Dermis blood vessel endothelial cell (primary cell): ENCODE measurements at regions not wholly inside any gene's neighbourhood (a gene's known extent, or its start where the extent isn't known, plus 50 kb on each side); places are given as distances from the start of the nearest gene placed in this dataset.

Source experiments
- DNase-seq: peaks from one replicate; pipeline ENCODE4 v3.0.0; 2010

DNA sequence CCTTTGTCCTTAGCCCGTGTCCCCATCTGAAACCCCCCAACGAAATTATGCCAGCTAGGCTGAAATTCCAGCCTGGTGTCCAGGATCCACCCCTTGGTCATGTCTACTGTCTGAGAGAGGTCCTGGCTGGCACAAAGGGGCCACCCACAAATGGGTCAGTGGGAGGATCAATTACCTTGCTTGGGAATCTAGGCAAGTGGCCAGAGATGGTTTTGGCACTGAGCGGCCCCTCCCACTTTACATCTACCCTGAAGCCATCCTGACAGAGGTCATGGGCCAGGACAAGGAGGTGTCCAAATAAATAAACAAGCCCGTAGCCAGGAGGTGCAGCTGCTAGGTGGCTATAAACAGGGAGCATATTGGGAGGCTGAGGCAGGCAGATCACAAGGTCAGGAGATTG is 311.5 kb downstream of the MN1 start:
- no peak for DNase-seq

DNA sequence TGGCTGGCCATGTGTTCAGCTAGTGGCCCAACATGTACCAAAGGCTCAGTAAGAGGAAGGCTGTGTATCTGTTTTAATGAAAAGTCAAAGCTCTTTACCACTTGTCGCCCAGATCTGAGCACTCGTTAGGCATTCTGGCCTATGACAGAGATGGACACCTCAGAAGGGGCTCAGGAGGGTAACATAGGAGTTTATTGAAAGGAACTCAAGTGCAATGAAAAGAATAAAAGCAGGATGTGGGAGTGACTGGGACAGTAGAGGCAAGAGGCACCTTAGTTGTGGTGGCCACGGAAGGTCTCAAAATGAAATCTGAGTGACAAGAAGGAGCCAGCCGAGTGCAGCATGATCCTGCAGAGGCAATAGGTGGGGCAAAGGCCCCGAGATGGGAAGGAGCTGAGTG is 309.7 kb downstream of the MN1 start:
- no peak for DNase-seq

GRCh38 chr22:27492566-27493201 is 308.9 kb downstream of the MN1 start:
- no peak for DNase-seq

- DNase-seq, result no peak
Measured at GRCh38 chr22:27493796-27494195, 307.8 kb downstream of the MN1 start.

GRCh38 chr22:27494785-27495184 is 306.8 kb downstream of the MN1 start:
- DNase-seq, result no peak

- no peak for DNase-seq
Measured at GRCh38 chr22:27495325-27495724, 306.2 kb downstream of the MN1 start.

- peak; percentile 56 for DNase-seq
Measured at GRCh38 chr22:27499121-27499520, 302.4 kb downstream of the MN1 start.

DNA sequence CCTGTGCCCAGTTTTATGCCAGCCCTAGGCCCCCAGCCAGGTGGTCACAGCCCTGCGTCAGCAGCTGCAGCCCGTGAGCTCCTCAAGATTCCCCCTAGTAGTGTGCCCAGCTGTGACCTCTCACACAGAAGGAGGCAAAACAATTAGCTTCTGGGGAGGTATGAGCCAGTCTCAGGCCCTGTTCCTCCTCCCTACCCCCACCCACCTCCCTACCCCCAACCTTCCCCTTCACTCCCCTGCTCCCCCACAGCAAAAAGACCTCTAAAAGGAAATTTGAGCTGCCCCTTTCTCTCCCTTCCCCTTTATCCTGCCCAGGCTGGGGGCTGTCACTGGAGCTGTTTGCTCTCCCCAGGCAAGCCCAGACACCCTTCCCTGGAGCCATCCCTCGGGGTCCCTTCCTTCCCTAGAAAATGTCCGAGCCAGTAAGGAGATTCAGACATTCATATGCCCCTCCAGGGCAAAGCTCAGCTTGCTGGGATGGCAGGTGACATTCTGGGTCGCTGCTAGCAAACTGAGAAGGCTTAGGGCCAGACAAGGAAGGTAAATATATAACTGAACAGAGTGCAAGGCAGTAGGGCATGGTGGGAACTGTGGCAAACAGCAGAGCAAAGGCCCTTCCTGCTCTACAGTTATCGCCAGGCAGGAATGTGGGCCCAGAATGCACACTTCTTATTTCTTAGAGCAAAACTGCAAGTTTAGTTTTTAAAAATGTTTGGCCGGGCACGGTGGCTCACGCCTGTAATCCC is 300.2 kb downstream of the MN1 start:
- DNase-seq, result no peak

GRCh38 chr22:27502327-27502726 is 299.2 kb downstream of the MN1 start:
- DNase-seq, result no peak

GRCh38 chr22:27504360-27505253 is 296.9 kb downstream of the MN1 start:
- DNase-seq, result no peak

GRCh38 chr22:27507111-27507611 is 294.4 kb downstream of the MN1 start:
- DNase-seq, result peak; percentile 95

- no peak for DNase-seq
Measured at GRCh38 chr22:27507935-27508526, 293.5 kb downstream of the MN1 start.

GRCh38 chr22:27509132-27509920 is 292.2 kb downstream of the MN1 start:
- no peak for DNase-seq

DNA sequence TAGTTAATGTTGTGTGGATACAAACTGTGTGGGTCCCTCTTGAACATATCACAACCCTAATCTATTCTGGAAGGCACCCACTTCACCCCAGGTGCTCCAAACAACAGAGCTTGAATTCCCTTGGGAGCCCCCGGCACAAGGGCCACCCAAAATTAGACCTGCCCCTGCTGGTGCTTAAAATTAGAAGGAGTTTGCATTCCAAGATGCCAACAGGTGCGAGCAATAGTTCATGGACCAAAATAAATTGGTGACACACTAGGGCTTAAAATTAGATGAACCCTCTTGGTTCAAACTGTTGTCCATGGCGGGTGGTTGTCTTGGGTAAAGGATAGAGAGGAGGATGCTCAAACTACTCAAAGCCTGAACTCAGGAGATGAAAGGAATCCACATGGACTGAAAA is 291.5 kb downstream of the MN1 start:
- no peak for DNase-seq

DNA sequence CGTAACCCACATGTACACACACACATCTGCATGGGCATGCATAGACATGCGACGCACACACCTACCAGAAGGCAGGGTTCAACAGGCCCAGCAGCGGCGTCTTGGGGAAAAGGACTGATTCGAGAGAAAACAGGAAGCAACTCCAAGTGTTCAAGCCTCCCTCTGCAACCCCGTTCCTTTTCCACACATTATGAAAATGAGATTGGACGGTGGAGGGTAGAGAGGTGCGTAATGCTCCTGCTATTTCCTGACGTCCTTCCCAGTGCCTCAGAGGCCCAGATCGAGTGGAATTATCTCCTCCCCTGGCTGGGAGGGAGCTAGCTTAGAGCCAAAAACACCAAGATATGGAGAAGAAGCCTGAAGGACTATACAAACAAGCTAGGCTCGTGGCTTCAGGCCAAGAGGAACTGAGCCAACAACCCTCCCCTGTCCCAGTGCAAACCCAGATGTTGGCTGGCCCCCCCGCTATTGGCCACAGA is 289.2 kb downstream of the MN1 start:
- DNase-seq, result peak; percentile 98

GRCh38 chr22:27513021-27513420 is 288.5 kb downstream of the MN1 start:
- DNase-seq, result peak; percentile 66

GRCh38 chr22:27514601-27515523 is 286.7 kb downstream of the MN1 start:
- DNase-seq, result no peak

DNA sequence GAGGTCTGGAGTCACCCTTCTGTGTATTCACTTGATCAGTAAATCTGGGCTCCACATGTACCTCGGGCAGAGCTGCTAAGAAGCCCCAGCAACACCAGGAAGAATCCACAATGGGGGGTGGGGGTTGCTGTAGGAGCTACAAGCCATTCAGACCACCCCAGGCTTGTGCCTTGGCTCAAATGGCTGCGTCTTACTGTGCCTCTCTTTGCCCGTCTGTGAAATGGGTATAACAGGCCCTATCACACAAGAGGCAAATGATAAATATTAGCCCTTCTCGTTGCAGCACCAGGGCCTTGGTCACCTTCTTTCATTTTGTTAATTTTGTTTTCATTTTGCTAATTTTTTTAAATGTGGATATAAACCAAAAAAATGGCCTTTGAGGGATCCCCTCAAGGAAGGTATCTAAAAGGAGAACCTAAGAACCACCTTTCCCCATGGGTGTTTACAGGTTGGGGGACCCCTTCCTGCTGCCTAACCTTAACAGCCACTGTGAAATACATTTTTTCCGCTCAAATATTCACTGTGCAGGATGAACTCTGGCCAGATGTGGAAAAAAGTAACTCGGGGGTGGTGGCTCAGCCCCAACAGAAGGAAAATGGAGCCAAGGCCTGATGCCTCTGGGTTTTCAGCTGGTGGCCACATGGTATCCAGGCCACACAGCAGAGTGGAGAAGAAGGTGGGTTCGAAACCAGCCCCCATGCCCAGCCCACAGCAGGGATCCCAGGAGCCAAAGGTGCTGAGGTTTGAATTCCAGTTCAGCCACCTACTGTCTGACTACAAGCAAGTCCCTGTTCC is 284.0 kb downstream of the MN1 start:
- DNase-seq, result no peak

DNA sequence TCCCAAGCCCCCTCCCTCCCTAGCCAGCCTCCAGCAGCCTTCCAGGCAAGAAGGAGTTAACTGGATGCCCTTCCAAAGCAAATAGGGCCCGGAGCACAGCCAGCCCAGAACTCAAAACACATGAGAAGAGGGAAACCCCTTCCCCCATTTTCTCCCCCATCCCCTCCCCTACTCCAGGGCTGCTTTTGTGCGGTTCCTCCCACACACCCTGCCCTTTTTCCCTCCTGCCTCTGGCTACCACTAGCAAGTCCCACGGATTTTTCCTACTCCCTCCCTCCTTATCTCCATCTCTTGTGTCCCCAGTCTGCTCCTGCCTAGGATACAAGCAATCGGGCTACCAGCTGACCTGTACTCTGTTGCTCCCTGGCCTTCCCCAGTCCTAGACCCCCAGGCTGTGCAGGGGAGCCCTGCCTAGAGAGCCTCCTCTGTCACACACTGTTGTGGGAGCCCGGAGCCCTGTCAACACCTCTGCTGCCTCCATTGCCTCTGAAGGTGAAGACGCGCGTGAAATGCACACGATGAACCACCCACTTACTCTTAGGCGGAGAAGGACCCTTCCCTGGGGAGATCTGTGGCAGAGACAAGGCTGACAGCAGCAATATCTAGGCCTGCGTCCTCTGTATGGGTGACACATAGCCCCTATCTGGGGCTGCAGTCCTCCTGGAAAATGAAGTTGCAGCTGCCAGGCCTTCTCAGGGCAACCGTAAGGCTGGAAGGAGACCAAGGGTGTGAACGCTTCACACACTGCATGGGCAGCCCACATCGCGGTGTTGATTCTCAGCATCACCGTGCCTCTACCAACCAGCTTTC is 282.8 kb downstream of the MN1 start:
- DNase-seq, result no peak
